ENCODE measurements at regions not wholly inside any gene's neighbourhood (a gene's known extent, or its start where the extent isn't known, plus 50 kb on each side); places are given as distances from the start of the nearest gene placed in this dataset.

DNA sequence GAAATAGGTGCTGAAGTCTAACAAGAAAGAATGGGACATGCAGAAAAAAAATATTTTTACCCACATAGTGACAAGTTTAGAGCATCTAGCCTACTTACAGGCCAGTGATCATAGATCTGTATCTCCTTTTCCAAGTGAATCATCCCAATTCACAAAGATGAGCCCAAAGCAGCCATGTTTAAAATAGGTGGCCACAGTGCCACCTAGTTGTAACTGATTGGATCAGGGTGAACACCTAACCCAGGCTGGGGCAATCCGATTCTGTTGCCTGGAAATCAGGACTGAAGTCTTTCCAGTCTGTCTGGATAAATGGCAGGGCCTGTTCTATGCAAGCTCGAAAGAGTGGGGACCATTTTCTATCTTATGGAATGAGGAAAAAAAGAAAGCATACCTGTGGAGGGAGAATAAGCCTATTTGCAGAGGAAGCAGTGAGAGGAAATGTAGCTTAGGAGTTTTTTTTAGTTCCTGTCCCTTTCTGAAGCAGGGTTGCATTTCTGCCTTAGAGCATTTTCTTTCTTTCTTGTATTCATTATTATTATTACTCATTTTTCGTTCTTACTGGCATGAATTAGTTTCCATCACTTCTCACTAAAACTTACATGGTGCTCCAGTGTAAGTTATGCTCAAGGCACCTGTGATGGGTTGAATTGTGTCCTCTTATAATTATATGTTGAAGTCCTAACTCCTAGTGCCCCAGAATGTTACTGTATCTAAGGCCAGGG, 113.2 kb upstream of the RAG2 start:
- Histone ChIP-seq H3K36me3 (ENCODE audit: control insufficient read depth, insufficient read depth, low read length) (no peaks in the 10 kb centered on the region), H3K27me3 (replicated peaks; ENCODE audit: control insufficient read depth, insufficient read depth, low read length) (no peaks in the 10 kb centered on the region), H3K4me3 (replicated peaks; ENCODE audit: low read depth, low read length) (no peak overlapping the region)
- TF ChIP-seq CTCF (IDR thresholded peaks at IDR 0.05; ENCODE audit: insufficient read depth, low read length, poor library complexity, severe bottlenecking): peak; percentile 38
- DNase-seq (ENCODE audit: extremely low read depth, insufficient read length): no peak

Data from GM06990 (cell line).